RWPE2 (cell line): ENCODE measurements at regions not wholly inside any gene's neighbourhood (a gene's known extent, or its start where the extent isn't known, plus 50 kb on each side); places are given as distances from the start of the nearest gene placed in this dataset.
A peak's percentile ranks its signal among the peaks of the same experiment; 100 is the strongest.

ENCODE experiments used
- ATAC-seq: fragments of 200-7000 bp; cut with Tn5 transposase; 3 replicates; pipeline ENCODE4 v1.9.1; 2021; ENCODE audit warnings: low read depth
- DNase-seq: peaks from one replicate; pipeline ENCODE4 v3.0.0-alpha.2; 2020; ENCODE audit warnings: low spot score
- H3K27ac ChIP-seq: fragments of 450-650 bp; 2 replicates; pipeline ENCODE4 v1.5.1; 2017; ENCODE audit warnings: mild to moderate bottlenecking; ENCODE audit not compliant: poor library complexity, severe bottlenecking
- H3K27me3 ChIP-seq: fragments of 250-450 bp; sonication (Bioruptor Pico); 2 replicates; pipeline ENCODE4 v1.5.1; 2021; ENCODE audit warnings: mild to moderate bottlenecking, moderate library complexity; ENCODE audit not compliant: insufficient read depth, poor library complexity, severe bottlenecking
- H3K36me3 ChIP-seq: fragments of 250-450 bp; sonication (Bioruptor Pico); 2 replicates; pipeline ENCODE4 v1.5.1; 2020; ENCODE audit warnings: low read depth, mild to moderate bottlenecking, moderate library complexity
- H3K4me1 ChIP-seq: fragments of 250-450 bp; sonication (Bioruptor Pico); 2 replicates; pipeline ENCODE4 v1.5.1; 2021; ENCODE audit warnings: mild to moderate bottlenecking, moderate library complexity; ENCODE audit not compliant: insufficient read depth, poor library complexity, severe bottlenecking
- H3K4me3 ChIP-seq: fragments of 250-450 bp; sonication (Bioruptor Pico); 2 replicates; pipeline ENCODE4 v1.5.1; 2021; ENCODE audit warnings: mild to moderate bottlenecking, moderate library complexity; ENCODE audit not compliant: severe bottlenecking
- H3K9me3 ChIP-seq: fragments of 250-450 bp; sonication (Bioruptor Pico); 2 replicates; pipeline ENCODE4 v1.5.1; 2021; ENCODE audit warnings: mild to moderate bottlenecking, moderate library complexity; ENCODE audit not compliant: severe bottlenecking
- TF ChIP-seq, protein P1 (sequence below): fragments of 450-650 bp; IDR thresholded peaks from one replicate; pipeline ENCODE4 v1.5.1; 2017; ENCODE audit warnings: mild to moderate bottlenecking, moderate library complexity; ENCODE audit not compliant: poor library complexity, severe bottlenecking

DNA sequence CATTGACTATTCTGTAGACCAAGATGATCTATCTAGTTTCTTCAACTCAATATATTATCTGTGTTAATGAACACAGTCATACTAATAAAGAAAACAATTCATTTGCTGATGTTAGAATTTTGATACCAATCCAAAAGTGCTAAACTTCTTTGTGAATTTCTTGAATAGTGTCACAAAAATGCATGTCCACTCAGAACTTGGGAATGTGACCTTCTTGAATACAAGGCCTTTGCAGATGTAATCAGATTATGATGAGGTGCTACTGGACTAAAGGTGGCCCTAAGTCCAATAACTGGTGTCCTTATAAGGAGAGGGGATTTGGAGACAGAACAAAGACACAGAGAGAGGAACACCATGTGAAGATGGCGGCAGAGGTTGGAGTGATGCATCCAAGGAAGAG, 305.8 kb upstream of the ZP4 start:
- Histone ChIP-seq H3K9me3 (no peaks in the 10 kb centered on the region), H3K27ac (no peak overlapping the region), H3K36me3 (no peaks in the 10 kb centered on the region), H3K4me3 (no peak overlapping the region), H3K4me1 (no peaks in the 10 kb centered on the region), H3K27me3 (no peaks in the 10 kb centered on the region)
- TF ChIP-seq, protein P1, sequence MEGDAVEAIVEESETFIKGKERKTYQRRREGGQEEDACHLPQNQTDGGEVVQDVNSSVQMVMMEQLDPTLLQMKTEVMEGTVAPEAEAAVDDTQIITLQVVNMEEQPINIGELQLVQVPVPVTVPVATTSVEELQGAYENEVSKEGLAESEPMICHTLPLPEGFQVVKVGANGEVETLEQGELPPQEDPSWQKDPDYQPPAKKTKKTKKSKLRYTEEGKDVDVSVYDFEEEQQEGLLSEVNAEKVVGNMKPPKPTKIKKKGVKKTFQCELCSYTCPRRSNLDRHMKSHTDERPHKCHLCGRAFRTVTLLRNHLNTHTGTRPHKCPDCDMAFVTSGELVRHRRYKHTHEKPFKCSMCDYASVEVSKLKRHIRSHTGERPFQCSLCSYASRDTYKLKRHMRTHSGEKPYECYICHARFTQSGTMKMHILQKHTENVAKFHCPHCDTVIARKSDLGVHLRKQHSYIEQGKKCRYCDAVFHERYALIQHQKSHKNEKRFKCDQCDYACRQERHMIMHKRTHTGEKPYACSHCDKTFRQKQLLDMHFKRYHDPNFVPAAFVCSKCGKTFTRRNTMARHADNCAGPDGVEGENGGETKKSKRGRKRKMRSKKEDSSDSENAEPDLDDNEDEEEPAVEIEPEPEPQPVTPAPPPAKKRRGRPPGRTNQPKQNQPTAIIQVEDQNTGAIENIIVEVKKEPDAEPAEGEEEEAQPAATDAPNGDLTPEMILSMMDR, result no peak
- DNase-seq (no peak), ATAC-seq (no peak)

DNA sequence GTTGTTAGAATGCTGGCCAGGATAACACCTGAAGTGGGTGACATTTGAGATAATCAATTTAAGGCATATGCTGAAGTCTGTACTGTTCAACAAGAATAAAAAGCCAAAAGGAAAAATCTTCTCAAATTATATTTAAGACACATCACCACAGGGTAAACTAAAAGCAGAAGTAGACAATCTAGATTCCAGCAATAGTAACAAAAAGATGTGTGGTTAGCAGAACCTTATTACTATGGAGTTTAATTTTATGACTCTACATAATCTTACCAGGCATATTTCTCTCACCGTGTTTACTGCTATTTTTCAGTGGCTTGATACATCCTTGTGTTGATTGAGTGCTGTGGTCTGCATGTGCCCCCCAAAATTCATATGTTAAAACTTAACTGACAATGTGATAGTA, 300.4 kb upstream of the ZP4 start:
- no peak overlapping the region for H3K4me3 ChIP-seq
- no peaks in the 10 kb centered on the region for H3K4me1 ChIP-seq
- H3K9me3 ChIP-seq, result no peaks in the 10 kb centered on the region
- no peak overlapping the region for H3K27ac ChIP-seq
- no peaks in the 10 kb centered on the region for H3K36me3 ChIP-seq
- ATAC-seq (no peak), DNase-seq (no peak)
- TF ChIP-seq, protein P1, result no peak
- no peaks in the 10 kb centered on the region for H3K27me3 ChIP-seq

DNA sequence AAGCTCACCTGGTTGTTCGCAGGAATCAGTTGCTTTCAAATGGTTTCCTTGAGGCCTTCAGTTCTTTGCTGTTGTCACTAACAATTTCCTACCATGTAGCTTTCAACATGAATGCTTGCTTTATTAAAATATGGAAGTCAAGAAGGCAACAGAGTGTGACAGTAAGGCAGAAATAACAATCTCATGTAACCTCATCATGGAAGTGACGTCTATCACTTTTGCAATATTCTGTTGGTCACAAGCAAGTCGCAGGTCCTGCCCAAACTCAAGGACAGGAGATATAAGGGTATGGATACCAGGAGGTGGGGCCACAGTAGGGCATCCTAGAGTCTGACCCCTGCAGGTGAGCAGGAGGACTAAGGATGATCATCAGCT, 296.8 kb upstream of the ZP4 start:
- no peak overlapping the region for H3K4me3 ChIP-seq
- no peak overlapping the region for H3K27ac ChIP-seq
- DNase-seq (no peak), ATAC-seq (no peak)
- no peaks in the 10 kb centered on the region for H3K9me3 ChIP-seq
- TF ChIP-seq, protein P1, result no peak
- no peaks in the 10 kb centered on the region for H3K4me1 ChIP-seq
- H3K36me3 ChIP-seq, result no peaks in the 10 kb centered on the region
- no peaks in the 10 kb centered on the region for H3K27me3 ChIP-seq

- H3K4me3 ChIP-seq, result no peak overlapping the region
- no peaks in the 10 kb centered on the region for H3K36me3 ChIP-seq
- no peak overlapping the region for H3K27ac ChIP-seq
- TF ChIP-seq, protein P1, result no peak
- H3K9me3 ChIP-seq, result no peaks in the 10 kb centered on the region
- no peaks in the 10 kb centered on the region for H3K4me1 ChIP-seq
- H3K27me3 ChIP-seq, result no peaks in the 10 kb centered on the region
- DNase-seq (no peak), ATAC-seq (no peak)
Measured at GRCh38 chr1:238186887-238187574, 296.3 kb upstream of the ZP4 start.

DNA sequence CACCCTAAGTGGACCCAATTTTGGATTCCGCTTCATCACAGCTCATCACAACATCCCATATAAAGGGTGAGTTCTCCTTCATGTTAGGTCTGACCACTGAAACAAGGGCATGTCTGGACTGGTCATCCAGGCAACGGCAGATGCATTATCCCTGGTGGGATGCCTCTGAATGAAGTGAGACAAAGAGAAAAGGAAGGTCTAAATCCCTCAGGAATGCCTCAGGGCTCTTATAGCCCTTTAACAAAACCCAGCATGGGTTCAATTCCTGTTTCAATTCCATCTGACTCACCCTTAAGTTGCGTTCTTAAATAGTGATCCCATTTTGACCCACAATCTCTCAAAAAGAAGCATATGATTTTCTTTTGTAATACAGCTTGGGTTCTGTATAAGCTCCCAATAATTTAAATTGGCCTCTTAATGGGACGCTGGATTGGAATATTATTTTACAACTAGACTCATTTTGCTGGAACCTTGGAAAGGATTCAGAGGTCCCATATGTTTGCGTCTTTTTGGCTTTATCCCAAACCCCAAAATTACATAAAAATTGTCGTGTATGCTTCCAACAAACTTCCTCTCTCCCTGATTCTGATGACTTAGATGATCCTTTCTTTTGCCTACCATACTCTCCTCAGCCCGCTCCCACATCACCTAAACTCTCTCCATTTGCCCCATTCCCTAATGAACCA, 287.4 kb upstream of the ZP4 start:
- Histone ChIP-seq H3K4me1 (peaks cover 12% of the 10 kb centered on the region), H3K27ac (peak overlapping the region; percentile 29), H3K9me3 (no peaks in the 10 kb centered on the region), H3K27me3 (no peaks in the 10 kb centered on the region), H3K4me3 (no peak overlapping the region), H3K36me3 (no peaks in the 10 kb centered on the region)
- DNase-seq (no peak), ATAC-seq (peak; percentile 77)
- TF ChIP-seq, protein P1, result no peak
